Head of caudate nucleus (tissue), 42 donors: ENCODE measurements at regions not wholly inside any gene's neighbourhood (a gene's known extent, or its start where the extent isn't known, plus 50 kb on each side); places are given as distances from the start of the nearest gene placed in this dataset.

Experiments used
- DNase-seq, 42 donors: peaks; one replicate each; pipeline versions ENCODE4 v3.0.0 to v3.0.0-alpha.2; 2020 to 2021; ENCODE audit warnings: mixed read lengths in 7 of 42
- intact Hi-C: fragments of 100-400 bp; cut with DNase I; formaldehyde crosslinking; loops from one replicate; pipeline ENCODE4 v1.15.0; 2022

DNA sequence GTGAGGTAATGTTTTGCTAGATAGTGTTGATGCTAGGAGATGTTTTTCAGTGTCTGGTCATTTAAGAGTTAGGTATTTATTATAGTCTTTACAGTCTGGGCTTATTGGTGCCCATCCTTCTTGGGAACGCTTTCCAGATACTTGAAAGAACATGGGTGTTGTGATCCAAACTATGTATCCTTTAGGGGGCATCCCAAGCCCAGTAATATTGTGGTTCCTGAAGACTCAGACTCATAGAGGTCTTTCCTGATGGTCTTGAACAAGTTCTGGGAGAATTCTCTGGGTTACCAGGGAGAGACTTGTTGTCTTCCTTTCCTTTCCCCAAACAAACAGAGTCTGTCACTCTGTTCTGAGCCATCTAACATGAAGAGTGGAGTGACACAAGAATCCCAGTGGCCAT is 99.7 kb upstream of the LRRC3B start:
- intact Hi-C loops, result no loop called here

DNA sequence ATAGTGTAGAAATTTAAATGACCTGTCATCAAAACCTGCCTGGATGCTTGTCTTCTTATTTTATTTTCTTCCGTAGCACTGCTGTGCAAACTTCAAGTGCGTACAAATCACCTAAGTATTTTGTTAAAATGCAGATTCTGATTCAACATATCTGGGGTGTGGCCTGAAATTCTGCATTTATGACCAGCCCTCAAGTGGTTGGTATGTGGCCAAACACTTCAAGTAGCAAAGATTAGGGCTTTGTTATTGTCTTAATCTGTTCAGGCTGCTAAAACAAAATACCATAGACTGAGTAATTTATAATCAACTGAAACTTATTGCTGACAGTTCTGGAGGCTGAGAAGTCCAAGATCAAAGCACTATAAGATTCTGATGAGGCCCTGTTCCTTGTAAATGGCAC is 97.6 kb upstream of the LRRC3B start:
- intact Hi-C loops, result no loop called here
- DNase-seq, result no peak

More for the DNA sequence above, 99.7 kb upstream of the LRRC3B start:
- DNase-seq, result no peak

DNA sequence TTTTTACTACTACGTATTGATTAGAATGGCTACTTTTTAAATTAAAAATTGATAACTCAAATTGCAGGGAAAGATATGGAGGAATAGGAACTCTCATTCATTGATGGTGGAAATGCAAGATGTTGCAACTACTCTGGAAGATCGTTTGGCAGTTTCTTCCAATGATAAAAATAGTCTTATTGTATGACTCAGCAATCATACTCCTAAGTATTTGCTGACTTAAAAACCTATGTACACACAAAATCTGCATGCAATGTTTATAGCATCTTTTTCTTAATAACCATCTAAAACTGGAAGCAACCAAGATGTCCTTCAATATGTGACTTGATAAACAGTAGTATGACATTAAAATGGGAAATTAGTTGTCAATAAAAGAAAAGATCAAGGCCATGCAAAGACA is 87.4 kb upstream of the LRRC3B start:
- DNase-seq, result no peak
- intact Hi-C loops, result no loop called here

DNA sequence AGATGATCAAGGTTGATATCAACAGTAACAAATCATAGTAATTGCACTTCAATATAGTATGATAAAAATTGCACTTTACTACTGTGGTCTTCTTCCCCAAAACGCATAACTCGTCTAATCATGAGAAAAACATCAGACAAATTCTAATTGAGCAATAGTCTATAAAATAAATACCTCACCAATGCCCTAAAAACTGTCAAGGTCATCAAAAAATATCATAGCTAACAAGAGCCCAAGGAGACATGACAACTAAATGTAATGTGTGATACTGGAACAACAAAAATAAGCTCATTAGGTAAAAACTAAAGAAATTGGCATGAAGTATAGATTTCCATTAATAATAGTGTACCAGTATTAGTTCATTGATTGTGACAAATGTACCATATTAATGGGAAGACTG is 85.6 kb upstream of the LRRC3B start:
- DNase-seq, result no peak
- intact Hi-C loops, result no loop called here

DNA sequence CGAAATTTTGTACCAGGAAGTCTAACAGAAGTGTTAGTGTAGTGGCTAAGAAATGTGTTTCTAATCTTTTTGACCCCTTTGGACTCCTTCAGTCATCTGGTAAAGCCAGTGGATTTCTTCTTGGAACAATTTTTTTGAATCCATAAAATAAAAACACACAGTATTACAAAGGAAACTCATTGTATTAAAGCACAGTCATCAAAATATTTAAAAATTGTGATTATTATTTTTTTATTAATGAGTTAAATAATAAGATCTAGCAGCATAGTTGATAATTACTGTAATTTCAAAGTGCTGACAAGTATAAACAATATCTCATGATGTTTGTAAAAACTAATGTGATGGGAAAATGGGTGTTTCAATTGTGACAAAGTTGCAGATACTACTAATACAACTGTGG is 72.2 kb upstream of the LRRC3B start:
- DNase-seq, result no peak
- intact Hi-C loops, result no loop called here

DNA sequence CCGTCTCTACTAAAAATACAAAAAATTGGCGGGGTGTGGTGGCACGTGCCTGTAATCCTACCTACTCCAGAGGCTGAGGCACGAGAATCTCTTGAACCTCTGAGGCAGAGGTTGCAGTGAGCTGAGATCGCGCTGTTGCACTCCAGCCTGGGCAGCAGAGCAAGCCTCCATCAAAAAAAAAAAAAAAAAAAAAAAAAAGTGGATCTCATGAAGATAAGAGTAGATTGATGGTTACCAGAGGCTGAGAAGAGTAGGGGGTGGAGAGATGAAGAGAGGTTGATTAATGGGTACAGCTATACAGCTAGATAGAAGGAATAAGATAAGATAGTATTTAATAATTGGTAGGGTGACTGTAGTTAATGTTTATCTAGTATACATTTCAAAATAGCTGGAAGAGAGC is 65.9 kb upstream of the LRRC3B start:
- DNase-seq, result no peak
- intact Hi-C loops, result no loop called here

DNA sequence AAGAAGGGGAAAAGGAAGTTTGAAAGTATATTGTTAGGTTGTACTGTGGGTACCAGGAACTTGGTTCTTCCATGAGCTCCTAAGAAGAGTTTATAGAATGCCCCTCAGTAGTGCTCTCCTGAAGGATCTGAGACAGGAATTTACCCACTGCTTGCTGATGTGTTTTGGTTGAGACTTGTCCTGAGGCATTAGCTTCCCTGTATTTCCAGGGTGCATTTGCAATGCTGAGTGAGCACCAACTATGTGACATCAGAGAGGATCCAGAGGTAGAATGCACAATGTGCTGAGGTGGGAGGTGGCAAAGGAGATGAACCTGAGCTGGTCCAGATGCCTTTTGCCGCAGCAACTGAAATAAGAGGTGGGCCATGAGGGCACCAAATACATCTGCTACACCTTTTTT is 64.3 kb upstream of the LRRC3B start:
- no peak for DNase-seq
- intact Hi-C loops, result no loop called here

DNA sequence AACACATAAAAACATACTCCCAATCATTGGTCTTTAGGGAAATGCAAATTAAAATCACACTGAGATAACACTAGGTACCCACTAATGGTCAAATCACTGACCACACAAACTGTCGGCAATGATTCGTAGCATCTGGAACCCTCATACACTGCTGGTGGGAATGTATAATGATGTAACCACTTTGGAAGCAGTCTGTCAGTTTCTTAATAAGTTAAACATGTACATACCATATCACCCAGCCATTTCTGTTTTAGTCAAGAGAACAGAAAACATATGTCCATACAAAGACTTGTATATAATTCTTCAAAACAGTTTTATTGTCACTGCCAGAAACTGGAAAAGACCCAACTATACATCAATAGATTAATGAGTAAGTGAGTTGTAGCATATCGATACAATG is 63.3 kb upstream of the LRRC3B start:
- DNase-seq, result no peak
- intact Hi-C loops, result no loop called here

DNA sequence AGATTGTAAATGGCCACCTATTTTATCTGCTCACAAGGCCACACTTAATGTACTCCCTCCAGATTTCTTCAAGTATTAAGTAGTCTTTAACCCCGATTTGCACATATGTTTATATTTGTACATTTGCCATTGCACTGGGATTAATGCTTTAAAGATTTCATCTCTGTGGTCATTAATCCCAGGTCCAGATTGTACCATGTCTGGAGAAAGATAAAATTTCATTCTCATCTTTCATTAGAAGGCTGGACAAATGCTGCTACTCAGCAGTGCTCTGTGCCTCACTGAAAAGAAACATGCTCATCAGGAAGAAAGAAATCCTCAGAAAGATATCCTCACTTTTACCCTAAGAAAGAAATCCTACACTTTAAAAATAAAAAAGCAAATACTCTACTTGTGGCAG is 62.5 kb upstream of the LRRC3B start:
- DNase-seq, result no peak
- intact Hi-C loops, result no loop called here

DNA sequence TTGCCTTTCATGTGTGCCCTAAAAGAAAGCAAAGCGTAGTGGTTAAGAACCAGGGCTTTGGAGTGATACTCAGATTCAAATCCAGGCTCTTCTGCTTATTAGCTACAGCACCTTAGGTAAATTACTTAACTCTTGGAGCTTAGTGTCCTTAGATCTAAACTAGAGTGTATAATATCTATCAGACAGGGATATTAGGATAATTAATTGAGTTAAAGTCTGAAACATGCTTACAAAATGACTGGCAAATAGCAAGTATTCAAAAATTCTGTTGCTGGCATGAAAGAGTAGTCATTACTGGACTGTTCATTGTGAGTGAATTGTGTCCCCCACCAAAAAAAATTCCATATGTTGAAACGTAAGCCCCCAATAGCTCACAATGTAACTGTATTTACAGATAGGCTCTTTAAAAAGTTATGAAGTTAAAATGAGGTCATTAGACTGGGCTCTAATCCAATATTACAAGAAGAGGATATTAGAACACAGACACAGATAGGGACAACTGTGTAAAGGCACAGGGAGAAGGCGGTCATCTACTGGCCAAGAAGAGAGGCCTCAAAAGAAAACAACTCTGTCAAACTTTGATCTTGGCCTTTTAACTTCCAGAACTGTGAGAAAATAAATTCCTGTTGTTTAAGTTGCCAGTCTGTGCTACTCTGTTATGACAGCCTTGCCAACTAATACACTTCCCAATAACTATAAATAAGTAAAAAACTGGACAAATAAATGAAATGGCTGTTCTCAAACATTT is 60.4 kb upstream of the LRRC3B start:
- DNase-seq, result no peak
- intact Hi-C loops, result no loop called here
